ENCODE measurements at regions not wholly inside any gene's neighbourhood (a gene's known extent, or its start where the extent isn't known, plus 50 kb on each side); places are given as distances from the start of the nearest gene placed in this dataset.

GRCh38 chr2:60311524-60311923 is 241.9 kb downstream of the BCL11A start (continued):
- peak; percentile 52; the same call in 1 of the 2 replicates for TF ChIP-seq ATF2 (IDR thresholded peaks at IDR 0.05; ENCODE audit: low read length)

DNA sequence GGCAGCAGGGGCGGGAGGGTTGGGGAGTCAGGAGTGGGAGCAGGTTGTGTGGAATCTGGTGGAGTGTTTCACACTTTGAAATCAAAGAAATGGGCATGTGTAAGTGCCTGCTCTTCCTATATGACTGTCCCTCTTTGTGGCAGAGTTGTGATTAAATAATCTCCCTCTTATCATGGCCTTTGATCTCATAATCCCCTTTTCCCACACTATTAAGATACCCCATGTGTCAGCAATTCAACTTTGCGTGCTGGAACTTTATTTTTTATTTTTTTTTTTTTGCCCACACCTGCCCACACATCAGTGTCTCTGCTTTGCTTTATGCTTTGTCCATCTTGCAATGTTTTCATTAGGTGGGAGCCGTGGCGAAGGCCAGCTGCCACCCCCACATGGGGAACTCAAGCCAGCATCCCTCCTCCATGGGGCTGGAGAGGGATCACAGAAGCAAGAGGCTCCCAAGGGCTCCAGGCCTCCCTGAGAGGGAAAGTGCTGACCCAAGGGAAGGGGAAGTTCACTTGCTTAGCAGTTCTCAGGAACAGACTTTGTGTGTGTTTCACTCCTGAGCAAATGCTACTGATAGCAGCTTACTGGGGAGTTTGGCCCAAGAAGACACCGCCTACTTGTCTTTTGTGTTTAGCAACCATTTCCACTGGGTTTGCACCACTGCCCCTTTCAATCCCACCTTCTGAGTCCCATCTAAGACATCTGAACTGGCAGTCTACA is 243.4 kb downstream of the BCL11A start:
- RAD21 ChIA-PET (ENCODE audit: unreplicated experiment) = no interaction called here
- POLR2A ChIA-PET = no interaction called here
- Histone ChIP-seq H3K79me2 (ENCODE audit: control insufficient read depth, insufficient read depth, low read length) (no peaks in the 10 kb centered on the region), H3K27ac (ENCODE audit: control insufficient read depth, insufficient read depth) (no peak overlapping the region), H3K4me1 (ENCODE audit: control insufficient read depth, insufficient read depth, low read length) (peaks cover 49% of the 10 kb centered on the region), H4K20me1 (ENCODE audit: control insufficient read depth, insufficient read depth) (no peaks in the 10 kb centered on the region), H3K9ac (ENCODE audit: control insufficient read depth, insufficient read depth, low read length) (no peak overlapping the region), H3K27me3 (replicated peaks in 1 of 2; ENCODE audit: control insufficient read depth in 2 of 2, insufficient read depth in 2 of 2, low read length in 1 of 2) (no peaks in the 10 kb centered on the region), H3K9me3 (replicated peaks; ENCODE audit: control insufficient read depth, insufficient read depth, low read length) (no peaks in the 10 kb centered on the region), H3K4me2 (ENCODE audit: control insufficient read depth, insufficient read depth) (peak overlapping the region; percentile 15), H2AFZ (ENCODE audit: control insufficient read depth, low read depth, low read length) (no peak overlapping the region), H3K4me3 (no peak overlapping the region), H3K36me3 (ENCODE audit: control insufficient read depth in 2 of 2, insufficient read depth in 2 of 2, low read length in 1 of 2) (no peaks in the 10 kb centered on the region)
- no TSS peak for BruUV-seq (replicated peaks)
- TF ChIP-seq EP300 (IDR thresholded peaks at IDR 0.05; ENCODE audit: borderline replicate concordance in 1 of 2, control insufficient read depth in 1 of 2, low read depth in 2 of 2, low read length in 2 of 2) = no peak
- TF ChIP-seq POU2F2 (IDR thresholded peaks at IDR 0.05; ENCODE audit: borderline replicate concordance, low read depth, low read length) = no peak
- TF ChIP-seq, protein P1, sequence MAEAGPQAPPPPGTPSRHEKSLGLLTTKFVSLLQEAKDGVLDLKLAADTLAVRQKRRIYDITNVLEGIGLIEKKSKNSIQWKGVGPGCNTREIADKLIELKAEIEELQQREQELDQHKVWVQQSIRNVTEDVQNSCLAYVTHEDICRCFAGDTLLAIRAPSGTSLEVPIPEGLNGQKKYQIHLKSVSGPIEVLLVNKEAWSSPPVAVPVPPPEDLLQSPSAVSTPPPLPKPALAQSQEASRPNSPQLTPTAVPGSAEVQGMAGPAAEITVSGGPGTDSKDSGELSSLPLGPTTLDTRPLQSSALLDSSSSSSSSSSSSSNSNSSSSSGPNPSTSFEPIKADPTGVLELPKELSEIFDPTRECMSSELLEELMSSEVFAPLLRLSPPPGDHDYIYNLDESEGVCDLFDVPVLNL (IDR thresholded peaks at IDR 0.05; ENCODE audit: low read depth, low read length) = no peak
- no peak for TF ChIP-seq NR2F1 (conservative IDR thresholded peaks at IDR 0.05)
- TF ChIP-seq SREBF1 (IDR thresholded peaks at IDR 0.05; ENCODE audit: low read length) = no peak
- TF ChIP-seq STAT1 (conservative IDR thresholded peaks at IDR 0.05) = no peak
- TF ChIP-seq WRNIP1 (IDR thresholded peaks at IDR 0.05; ENCODE audit: borderline replicate concordance, low read depth, low read length) = no peak
- TF ChIP-seq SREBF2 (IDR thresholded peaks at IDR 0.05; ENCODE audit: low read length) = no peak
- no peak for TF ChIP-seq FOS (IDR thresholded peaks at IDR 0.05; ENCODE audit: borderline replicate concordance, extremely low read depth, insufficient read length)
- TF ChIP-seq PAX5 (IDR thresholded peaks at IDR 0.05; ENCODE audit: borderline replicate concordance, low read depth, low read length) = no peak
- TF ChIP-seq BCL11A (IDR thresholded peaks at IDR 0.05; ENCODE audit: low read depth, low read length) = no peak
- TF ChIP-seq RAD21 (IDR thresholded peaks at IDR 0.05; ENCODE audit: insufficient read depth, low read depth, low read length) = no peak
- TF ChIP-seq RB1 (IDR thresholded peaks at IDR 0.05; ENCODE audit: borderline replicate concordance) = no peak
- TF ChIP-seq JUND (IDR thresholded peaks at IDR 0.05; ENCODE audit: low read depth, low read length) = no peak
- TF ChIP-seq TCF12 (IDR thresholded peaks at IDR 0.05; ENCODE audit: low read depth, low read length) = no peak
- TF ChIP-seq BCL3 (IDR thresholded peaks at IDR 0.05; ENCODE audit: borderline replicate concordance, insufficient read depth, low read depth, low read length, poor library complexity, severe bottlenecking) = no peak
- DNase-seq (ENCODE audit: low read depth, low spot score) (no peak), ATAC-seq (no peak), FAIRE-seq (no peak)
- CTCF ChIA-PET = no interaction called here
- 88% methylated on average over 5 of the region's 5 CpGs for WGBS (ENCODE audit: insufficient coverage, insufficient replicate concordance, low lambda C conversion rate, missing lambda C conversion rate)
- intact Hi-C loops (cut with micrococcal nuclease; ENCODE audit: unreplicated experiment) = loop anchor here (5.0 kb wide), 2 partner anchors 127 to 242 kb away; partner anchors contain the start of gene BCL11A
- SMC1A ChIA-PET (ENCODE audit: uncharacterized antibody, unreplicated experiment) = no interaction called here
- in situ Hi-C loops (cut with MboI) = no loop called here

Data from GM12878 (cell line).